Small intestine (tissue), 7 donors: ENCODE measurements at regions not wholly inside any gene's neighbourhood (a gene's known extent, or its start where the extent isn't known, plus 50 kb on each side); places are given as distances from the start of the nearest gene placed in this dataset.
A peak's percentile ranks its signal among the peaks of the same experiment; 100 is the strongest.

Source experiments
- DNase-seq, 2 donors: peaks; one replicate each; pipeline versions ENCODE4 v3.0.0 to v3.0.0-alpha.2; 2013
- FAIRE-seq: peaks from 2 replicates; lab custom pipeline; 2012; peaks lifted over from hg19 to GRCh38; lab: Jason Lieb, UNC
- H3K27ac ChIP-seq, 3 donors: one replicate each; pipeline ENCODE4 v1.5.1; 2013; ENCODE audit warnings: low read length in 2 of 3, mild to moderate bottlenecking in 2 of 3, control low read depth in 1 of 3, inconsistent platforms in 1 of 3, low read depth in 1 of 3, moderate library complexity in 1 of 3
- H3K27me3 ChIP-seq, 3 donors: one replicate each; pipeline ENCODE4 v1.6.1; 2013; ENCODE audit warnings: low read length in 3 of 3, inconsistent platforms in 1 of 3; ENCODE audit not compliant: control insufficient read depth in 3 of 3, insufficient read depth in 3 of 3
- H3K36me3 ChIP-seq, 3 donors: one replicate each; pipeline ENCODE4 v1.6.1; 2013; ENCODE audit warnings: low read length in 3 of 3, inconsistent platforms in 1 of 3, low read depth in 1 of 3, mild to moderate bottlenecking in 1 of 3, moderate library complexity in 1 of 3; ENCODE audit not compliant: control insufficient read depth in 3 of 3, insufficient read depth in 2 of 3
- H3K4me1 ChIP-seq, 3 donors: one replicate each; pipeline ENCODE4 v1.6.1; 2013; ENCODE audit warnings: low read length in 2 of 3, inconsistent platforms in 1 of 3, low read depth in 1 of 3, mild to moderate bottlenecking in 1 of 3, moderate library complexity in 1 of 3; ENCODE audit not compliant: control insufficient read depth in 3 of 3, insufficient read depth in 2 of 3
- H3K4me3 ChIP-seq, 3 donors: one replicate each; pipeline ENCODE4 v1.5.1; 2013; ENCODE audit warnings: low read length in 3 of 3, control low read depth in 1 of 3, inconsistent platforms in 1 of 3, low read depth in 1 of 3, mild to moderate bottlenecking in 1 of 3, moderate library complexity in 1 of 3
- H3K9me3 ChIP-seq, 2 donors: one replicate each; pipeline ENCODE4 v1.6.1; 2013; ENCODE audit warnings: low read depth in 1 of 2, low read length in 1 of 2; ENCODE audit not compliant: control insufficient read depth in 2 of 2, insufficient read depth in 1 of 2
- WGBS, 3 donors: extraction: QIAGEN DNeasy Blood & Tissue Kit; methylation state at CpG; one replicate each; pipeline ENCODE4 v1.1.7; 2013; 5-methylcytosine and 5-hydroxymethylcytosine counted together
- donor health status: healthy with polysubstance abuse.
- donor health status: control.
- donor health status: control.
- donor health status: Bipolar disorder and iron deficiency.
- donor health status: healthy.

DNA sequence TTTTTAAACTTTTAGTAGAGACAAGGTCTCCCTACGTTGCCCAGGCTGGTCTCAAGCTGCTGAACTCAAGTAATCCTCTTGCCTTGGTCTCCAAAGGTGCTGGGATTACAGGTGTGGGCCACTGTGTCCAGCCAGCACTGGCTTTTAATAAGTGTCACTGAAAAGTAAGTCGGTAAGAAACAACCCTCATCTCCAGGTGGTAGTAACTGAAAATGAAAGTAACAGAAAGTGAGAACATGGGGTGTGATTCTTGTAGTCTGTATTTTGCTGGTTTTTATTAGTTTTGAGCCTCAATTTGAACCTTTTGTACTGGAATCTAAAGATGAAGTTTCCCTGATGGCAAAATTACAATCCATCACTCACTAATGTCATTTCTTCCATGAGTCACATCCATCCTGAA lies 238.1 kb upstream of the AGA start:
- Histone ChIP-seq H3K4me3 (no peak overlapping the region), H3K36me3 (no peaks in the 10 kb centered on the region), H3K4me1 (no peaks in the 10 kb centered on the region), H3K9me3 (no peaks in the 10 kb centered on the region), H3K27me3 (no peaks in the 10 kb centered on the region), H3K27ac (no peak overlapping the region)
- DNase-seq (no peak), FAIRE-seq (no peak)
- 34 to 58% (median 39%) methylated on average over 2 of the region's 2 CpGs for WGBS, 3 donors

DNA sequence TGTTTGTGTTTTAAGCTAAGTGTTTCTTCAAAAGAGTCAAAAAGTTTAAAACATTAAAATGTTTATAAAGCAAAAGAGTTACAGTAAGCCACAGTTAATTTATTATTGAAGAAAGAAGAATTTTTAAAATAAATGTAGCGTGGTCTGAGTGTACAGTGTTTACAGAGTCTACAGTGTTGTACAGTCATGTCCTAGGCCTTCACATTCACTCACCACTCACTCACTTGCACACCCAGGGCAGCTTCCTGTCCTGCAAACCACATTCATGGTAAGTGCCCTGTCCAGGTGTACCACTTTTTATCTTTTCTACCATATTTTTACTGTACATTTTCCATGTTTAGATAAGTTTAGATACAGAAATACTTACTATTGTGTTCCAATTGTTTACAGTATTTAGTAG lies 239.7 kb upstream of the AGA start:
- Histone ChIP-seq H3K27me3 (no peaks in the 10 kb centered on the region), H3K9me3 (no peaks in the 10 kb centered on the region), H3K4me3 (no peak overlapping the region), H3K27ac (no peak overlapping the region), H3K4me1 (no peaks in the 10 kb centered on the region), H3K36me3 (no peaks in the 10 kb centered on the region)
- 83 to 96% (median 93%) methylated on average over 1 of the region's 1 CpG for whole genome bisulfite sequencing, 3 donors
- FAIRE-seq (no peak), DNase-seq (no peak)

DNA sequence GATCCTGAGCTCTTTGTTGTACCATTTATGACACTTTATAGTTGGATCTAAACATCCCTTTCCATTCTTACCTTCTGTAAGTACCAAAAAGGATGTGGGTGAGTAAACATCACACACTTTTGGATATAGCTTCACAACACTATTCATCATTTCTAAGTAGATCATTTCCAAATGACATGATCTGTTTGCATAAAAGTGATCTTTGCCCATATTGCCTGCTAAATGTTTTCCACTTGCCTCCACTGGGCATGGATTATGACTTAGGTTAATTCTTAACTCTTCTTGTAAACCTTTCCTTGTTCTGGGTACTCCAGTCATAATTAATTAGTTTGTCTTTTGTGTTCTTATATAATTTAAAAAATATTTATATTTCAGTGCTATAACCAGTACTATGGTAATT lies 244.9 kb upstream of the AGA start:
- H3K4me1 ChIP-seq: peaks cover 0 to 6% (median 0%) of the 10 kb centered on the region in 3 donors
- H3K27ac ChIP-seq: peak overlapping the region in 1 of 3 donors; percentile 23
- no peaks in the 10 kb centered on the region for H3K27me3 ChIP-seq
- DNase-seq (peak; percentile 64 to 65), FAIRE-seq (no peak)
- no peaks in the 10 kb centered on the region for H3K36me3 ChIP-seq
- no peaks in the 10 kb centered on the region for H3K9me3 ChIP-seq
- H3K4me3 ChIP-seq: no peak overlapping the region

DNA sequence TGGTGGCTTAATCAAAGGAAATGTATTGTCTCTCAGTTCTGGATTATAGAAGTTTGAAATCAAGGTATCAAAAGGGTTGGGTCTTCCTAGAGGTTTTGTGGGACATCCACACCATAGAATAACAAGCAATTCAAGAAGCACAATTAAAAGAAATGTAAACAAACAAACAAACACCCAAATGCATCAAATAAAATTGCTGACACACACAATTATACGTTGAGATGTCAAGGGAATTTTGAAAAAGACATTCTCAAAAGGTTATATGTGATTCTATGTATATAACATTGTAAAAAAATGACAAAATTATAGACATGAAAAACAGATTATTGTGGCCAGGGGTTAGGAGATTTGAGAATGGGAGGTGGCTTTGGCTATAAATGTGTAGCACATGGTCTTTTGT lies 250.7 kb upstream of the AGA start:
- Histone ChIP-seq H3K9me3 (no peaks in the 10 kb centered on the region), H3K4me1 (no peaks in the 10 kb centered on the region), H3K27ac (no peak overlapping the region), H3K36me3 (no peaks in the 10 kb centered on the region), H3K4me3 (no peak overlapping the region), H3K27me3 (no peaks in the 10 kb centered on the region)
- no peak for DNase-seq
- no peak for FAIRE-seq
- WGBS, 3 donors: 73 to 91% (median 78%) methylated on average over 1 of the region's 1 CpG

DNA sequence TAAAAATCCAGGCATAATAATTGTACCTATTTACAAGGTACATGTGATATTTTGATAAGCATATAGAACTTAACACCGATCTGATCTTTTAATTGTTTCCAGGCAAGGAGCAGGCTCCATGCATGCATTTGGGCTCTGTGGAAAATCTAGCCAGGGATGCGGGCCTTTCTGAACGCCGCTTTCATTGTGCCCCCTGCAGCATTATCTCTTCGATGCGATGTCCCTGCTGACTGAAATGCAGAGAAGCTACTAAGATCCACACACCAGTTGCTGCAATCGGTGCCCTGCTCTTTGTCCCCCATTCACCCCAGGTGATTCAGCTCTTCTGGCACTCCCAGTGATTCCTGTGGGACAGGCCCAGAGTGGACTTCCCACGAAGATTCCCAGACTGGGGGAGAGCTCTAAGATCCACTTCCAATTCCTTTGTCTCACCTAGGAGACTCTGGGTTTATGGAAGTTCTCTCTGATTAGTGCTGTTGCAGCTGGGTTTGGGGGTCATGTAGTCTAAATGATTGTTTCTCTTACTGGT lies 254.3 kb upstream of the AGA start:
- FAIRE-seq: no peak
- 49 to 67% (median 64%) methylated on average over 8 of the region's 8 CpGs for WGBS, 3 donors
- no peaks in the 10 kb centered on the region for H3K4me1 ChIP-seq
- peak in 1 of 2 donors; percentile 9 for DNase-seq
- no peaks in the 10 kb centered on the region for H3K27me3 ChIP-seq
- H3K9me3 ChIP-seq: no peaks in the 10 kb centered on the region
- no peak overlapping the region for H3K27ac ChIP-seq
- H3K36me3 ChIP-seq: no peaks in the 10 kb centered on the region
- H3K4me3 ChIP-seq: no peak overlapping the region

DNA sequence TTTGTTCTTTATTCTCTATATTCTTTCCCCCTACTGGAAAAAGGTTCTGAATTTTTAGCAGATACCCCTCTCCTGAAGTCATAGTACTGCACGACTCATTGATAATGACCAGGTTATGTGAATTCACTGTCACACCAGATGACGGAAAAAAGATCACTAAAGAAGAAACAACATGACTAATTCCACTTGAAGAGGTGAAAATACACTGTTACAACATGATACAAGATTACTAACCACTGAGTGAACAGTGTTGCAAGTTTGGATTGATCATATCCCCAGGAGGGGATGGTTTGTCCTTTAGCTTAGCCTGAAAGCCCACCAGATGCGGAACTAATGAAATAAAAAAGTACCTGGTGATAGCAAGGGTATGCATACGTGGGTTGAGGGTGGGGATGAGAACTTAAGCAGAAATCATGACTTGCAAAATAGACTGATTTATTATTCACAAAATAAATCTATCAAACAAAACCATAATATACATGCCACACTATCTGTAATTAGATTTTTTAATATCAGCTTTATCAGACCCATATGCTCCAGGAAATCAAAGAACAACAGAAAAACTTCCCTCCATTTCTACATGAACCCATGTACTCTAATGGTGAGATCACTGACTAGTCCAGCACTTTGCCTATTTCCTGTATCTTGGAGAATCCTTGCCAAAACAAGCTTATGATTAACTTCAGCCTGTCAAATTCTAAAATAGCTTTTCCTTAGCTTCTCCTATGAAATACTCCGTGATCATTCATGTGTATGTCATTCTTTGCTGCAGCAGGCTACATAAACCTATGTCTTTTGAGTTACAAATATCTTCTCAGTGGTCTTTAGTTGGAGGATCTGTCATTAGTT lies 257.4 kb upstream of the AGA start:
- no peaks in the 10 kb centered on the region for H3K4me1 ChIP-seq
- FAIRE-seq (no peak), DNase-seq (peak in 1 of 2 donors; percentile 5)

DNA sequence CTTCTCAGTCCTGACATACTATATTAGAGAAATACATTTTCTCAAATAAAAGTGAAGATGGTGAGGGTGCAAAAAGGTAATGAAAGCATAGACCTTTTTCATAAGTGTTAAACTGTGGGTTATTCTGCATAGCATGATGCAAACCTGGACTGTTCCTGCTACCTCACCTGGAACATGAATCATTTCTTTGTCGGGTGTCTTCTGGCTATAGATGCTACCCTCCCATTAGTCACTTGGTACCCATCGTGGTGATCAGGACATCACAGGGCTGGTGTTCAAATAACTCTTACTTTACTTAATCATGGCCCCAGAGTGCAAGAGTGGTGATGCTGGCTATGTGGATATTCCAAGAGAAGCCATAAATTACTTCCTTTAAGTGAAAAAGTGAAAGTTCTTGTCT lies 264.7 kb upstream of the AGA start:
- Histone ChIP-seq H3K4me3 (no peak overlapping the region), H3K9me3 (no peaks in the 10 kb centered on the region), H3K36me3 (no peaks in the 10 kb centered on the region), H3K4me1 (no peaks in the 10 kb centered on the region), H3K27ac (no peak overlapping the region), H3K27me3 (no peaks in the 10 kb centered on the region)
- FAIRE-seq (no peak), DNase-seq (no peak)
- 78 to 93% (median 87%) methylated on average over 2 of the region's 2 CpGs for WGBS, 3 donors

More for the DNA sequence above, 257.4 kb upstream of the AGA start:
- Histone ChIP-seq H3K4me3 (no peak overlapping the region), H3K27me3 (no peaks in the 10 kb centered on the region), H3K36me3 (no peaks in the 10 kb centered on the region), H3K27ac (no peak overlapping the region), H3K9me3 (no peaks in the 10 kb centered on the region)
- 69 to 75% (median 73%) methylated on average over 5 of the region's 5 CpGs for WGBS, 3 donors

DNA sequence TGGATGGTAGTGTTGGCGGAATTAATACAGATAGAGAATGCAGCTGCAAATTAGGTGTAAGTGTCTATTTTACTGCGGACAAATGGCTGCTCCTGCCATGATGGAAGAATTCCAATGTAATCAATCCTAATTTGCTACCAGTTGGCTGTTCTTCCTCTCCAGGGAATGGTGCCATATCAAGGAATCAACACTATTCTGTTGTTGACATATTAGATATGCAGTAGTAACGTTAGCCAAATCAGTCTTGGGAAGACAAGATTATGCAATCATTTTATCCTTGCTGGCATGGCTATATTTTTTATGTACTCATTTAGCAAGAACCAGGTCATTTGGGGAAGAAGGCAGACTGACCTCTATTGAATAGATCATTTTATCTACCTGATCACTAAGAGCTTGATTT lies 271.2 kb upstream of the AGA start:
- 57 to 78% (median 74%) methylated on average over 3 of the region's 3 CpGs for WGBS, 3 donors
- no peak for FAIRE-seq
- H3K27me3 ChIP-seq: no peaks in the 10 kb centered on the region

More for the DNA sequence above, 271.2 kb upstream of the AGA start:
- Histone ChIP-seq H3K36me3 (no peaks in the 10 kb centered on the region), H3K4me1 (no peaks in the 10 kb centered on the region), H3K4me3 (no peak overlapping the region), H3K9me3 (no peaks in the 10 kb centered on the region), H3K27ac (no peak overlapping the region)
- DNase-seq: no peak
